H1 (cell line): ENCODE measurements at regions not wholly inside any gene's neighbourhood (a gene's known extent, or its start where the extent isn't known, plus 50 kb on each side); places are given as distances from the start of the nearest gene placed in this dataset.

ENCODE experiments used
- CTCF ChIP-seq, 3 experiments: IDR thresholded peaks; 1 replicate in 2 of 3; 2 replicates in 1 of 3; pipeline versions ENCODE4 v1.5.1 to v1.6.1; 2011; ENCODE audit warnings: low read length in 3 of 3, mild to moderate bottlenecking in 3 of 3, inconsistent platforms in 2 of 3, low read depth in 1 of 3, moderate library complexity in 1 of 3; ENCODE audit not compliant: insufficient read depth in 1 of 3; ENCODE audit errors: control extremely low read depth in 1 of 3
- EP300 ChIP-seq, 2 experiments: IDR thresholded peaks; 1 replicate in 1 of 2; 2 replicates in 1 of 2; pipeline ENCODE4 v1.6.1; 2011 to 2012; ENCODE audit warnings: low read depth in 2 of 2, low read length in 2 of 2, mild to moderate bottlenecking in 2 of 2, borderline replicate concordance in 1 of 2, inconsistent platforms in 1 of 2, moderate library complexity in 1 of 2
- EZH2 ChIP-seq: fragments of 200-600 bp; sonication (generic); IDR thresholded peaks from 2 replicates; pipeline ENCODE4 v1.7.1; 2012; ENCODE audit warnings: low read depth, mild to moderate bottlenecking, moderate library complexity, low read length, inconsistent platforms; ENCODE audit not compliant: severe bottlenecking
- KDM1A ChIP-seq: fragments of 200-600, 300-600 bp; sonication (generic); IDR thresholded peaks from 2 replicates; pipeline ENCODE4 v1.7.1; 2016; ENCODE audit warnings: mild to moderate bottlenecking, low read length, borderline replicate concordance
- POLR2AphosphoS5 ChIP-seq: IDR thresholded peaks from 2 replicates; pipeline ENCODE4 v1.6.1; 2011; ENCODE audit warnings: low read depth, low read length
- RXRA ChIP-seq: IDR thresholded peaks from 2 replicates; pipeline ENCODE4 v1.6.1; 2011; ENCODE audit warnings: low read depth, mild to moderate bottlenecking, low read length, moderate library complexity; ENCODE audit not compliant: insufficient read depth

GRCh38 chr9:81776834-81777233 lies 87.5 kb upstream of the TLE1 start:
- TF ChIP-seq CTCF (IDR thresholded peaks at IDR 0.05; ENCODE audit: control extremely low read depth in 1 of 3, insufficient read depth in 1 of 3, low read depth in 1 of 3, low read length in 3 of 3) = no peak
- TF ChIP-seq KDM1A = no peak
- no peak for TF ChIP-seq EP300 (IDR thresholded peaks at IDR 0.05; ENCODE audit: borderline replicate concordance in 1 of 2, low read depth in 2 of 2, low read length in 2 of 2)
- no peak for TF ChIP-seq RXRA
- TF ChIP-seq EZH2 = no peak
- no peak for TF ChIP-seq POLR2AphosphoS5
